Fibroblast of gingiva (primary cell): ENCODE measurements at regions not wholly inside any gene's neighbourhood (a gene's known extent, or its start where the extent isn't known, plus 50 kb on each side); places are given as distances from the start of the nearest gene placed in this dataset.

Experiments used
- DNase-seq: peaks from one replicate; pipeline ENCODE4 v3.0.0-alpha.2; 2011; ENCODE audit warnings: low read depth

GRCh38 chr12:47558625-47559345 is 147.0 kb downstream of the RPAP3 start:
- DNase-seq, result no peak

- DNase-seq, result no peak
Measured at GRCh38 chr12:47557386-47557785, 148.4 kb downstream of the RPAP3 start.

GRCh38 chr12:47556261-47557030 is 149.4 kb downstream of the RPAP3 start:
- no peak for DNase-seq

- no peak for DNase-seq
Measured at GRCh38 chr12:47554046-47554653, 151.7 kb downstream of the RPAP3 start.

GRCh38 chr12:47553266-47553665 is 152.6 kb downstream of the RPAP3 start:
- no peak for DNase-seq

- DNase-seq, result no peak
Measured at GRCh38 chr12:47551426-47551851, 154.4 kb downstream of the RPAP3 start.

- DNase-seq, result no peak
Measured at GRCh38 chr12:47549258-47549657, 156.6 kb downstream of the RPAP3 start.

GRCh38 chr12:47548401-47548800 is 157.4 kb downstream of the RPAP3 start:
- DNase-seq, result no peak

GRCh38 chr12:47547077-47547476 is 158.8 kb downstream of the RPAP3 start:
- DNase-seq, result peak; percentile 29

GRCh38 chr12:47545938-47546609 is 159.8 kb downstream of the RPAP3 start:
- DNase-seq, result no peak

- DNase-seq, result no peak
Measured at GRCh38 chr12:47534695-47535094, 171.1 kb downstream of the RPAP3 start.

- no peak for DNase-seq
Measured at GRCh38 chr12:47530050-47530449, 175.8 kb downstream of the RPAP3 start.

GRCh38 chr12:47527816-47528215 is 178.0 kb downstream of the RPAP3 start:
- DNase-seq, result peak; percentile 6

- DNase-seq, result no peak
Measured at GRCh38 chr12:47520029-47520428, 185.8 kb downstream of the RPAP3 start.

GRCh38 chr12:47517122-47517521 is 188.7 kb downstream of the RPAP3 start:
- no peak for DNase-seq

GRCh38 chr12:47509398-47509851 is 196.4 kb downstream of the RPAP3 start:
- DNase-seq, result no peak

GRCh38 chr12:47507221-47507620 is 198.6 kb downstream of the RPAP3 start:
- no peak for DNase-seq

GRCh38 chr12:47504775-47505446 is 200.9 kb downstream of the RPAP3 start:
- no peak for DNase-seq

- no peak for DNase-seq
Measured at GRCh38 chr12:47493801-47494200, 212.0 kb downstream of the RPAP3 start.

- DNase-seq, result no peak
Measured at GRCh38 chr12:47491516-47492305, 214.1 kb downstream of the RPAP3 start.

- no peak for DNase-seq
Measured at GRCh38 chr12:47488888-47489287, 216.9 kb downstream of the RPAP3 start.
